ENCODE measurements at regions not wholly inside any gene's neighbourhood (a gene's known extent, or its start where the extent isn't known, plus 50 kb on each side); places are given as distances from the start of the nearest gene placed in this dataset.

- TF ChIP-seq, protein P1, sequence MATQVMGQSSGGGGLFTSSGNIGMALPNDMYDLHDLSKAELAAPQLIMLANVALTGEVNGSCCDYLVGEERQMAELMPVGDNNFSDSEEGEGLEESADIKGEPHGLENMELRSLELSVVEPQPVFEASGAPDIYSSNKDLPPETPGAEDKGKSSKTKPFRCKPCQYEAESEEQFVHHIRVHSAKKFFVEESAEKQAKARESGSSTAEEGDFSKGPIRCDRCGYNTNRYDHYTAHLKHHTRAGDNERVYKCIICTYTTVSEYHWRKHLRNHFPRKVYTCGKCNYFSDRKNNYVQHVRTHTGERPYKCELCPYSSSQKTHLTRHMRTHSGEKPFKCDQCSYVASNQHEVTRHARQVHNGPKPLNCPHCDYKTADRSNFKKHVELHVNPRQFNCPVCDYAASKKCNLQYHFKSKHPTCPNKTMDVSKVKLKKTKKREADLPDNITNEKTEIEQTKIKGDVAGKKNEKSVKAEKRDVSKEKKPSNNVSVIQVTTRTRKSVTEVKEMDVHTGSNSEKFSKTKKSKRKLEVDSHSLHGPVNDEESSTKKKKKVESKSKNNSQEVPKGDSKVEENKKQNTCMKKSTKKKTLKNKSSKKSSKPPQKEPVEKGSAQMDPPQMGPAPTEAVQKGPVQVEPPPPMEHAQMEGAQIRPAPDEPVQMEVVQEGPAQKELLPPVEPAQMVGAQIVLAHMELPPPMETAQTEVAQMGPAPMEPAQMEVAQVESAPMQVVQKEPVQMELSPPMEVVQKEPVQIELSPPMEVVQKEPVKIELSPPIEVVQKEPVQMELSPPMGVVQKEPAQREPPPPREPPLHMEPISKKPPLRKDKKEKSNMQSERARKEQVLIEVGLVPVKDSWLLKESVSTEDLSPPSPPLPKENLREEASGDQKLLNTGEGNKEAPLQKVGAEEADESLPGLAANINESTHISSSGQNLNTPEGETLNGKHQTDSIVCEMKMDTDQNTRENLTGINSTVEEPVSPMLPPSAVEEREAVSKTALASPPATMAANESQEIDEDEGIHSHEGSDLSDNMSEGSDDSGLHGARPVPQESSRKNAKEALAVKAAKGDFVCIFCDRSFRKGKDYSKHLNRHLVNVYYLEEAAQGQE (IDR thresholded peaks at IDR 0.05; ENCODE audit: low read depth, low read length), result no peak
- TF ChIP-seq POLR2AphosphoS5 (IDR thresholded peaks at IDR 0.05; ENCODE audit: low read depth, low read length) (no peak), FOXM1 (IDR thresholded peaks at IDR 0.05; ENCODE audit: low read depth) (no peak), MXI1 (IDR thresholded peaks at IDR 0.05; ENCODE audit: low read depth, low read length) (no peak), EZH2phosphoT487 (IDR thresholded peaks at IDR 0.05; ENCODE audit: borderline replicate concordance, low read depth) (no peak), CTCF (IDR thresholded peaks at IDR 0.05) (no peak), EP300 (IDR thresholded peaks at IDR 0.05; ENCODE audit: borderline replicate concordance in 1 of 2, low read depth in 1 of 2, low read length in 1 of 2) (no peak), FOXJ3 (CRISPR knock-in tag; IDR thresholded peaks at IDR 0.05) (no peak), RAD21 (IDR thresholded peaks at IDR 0.05; ENCODE audit: low read length) (no peak), TEAD4 (IDR thresholded peaks at IDR 0.05; ENCODE audit: borderline replicate concordance, insufficient read depth) (no peak)
- TF ChIP-seq, protein P2, sequence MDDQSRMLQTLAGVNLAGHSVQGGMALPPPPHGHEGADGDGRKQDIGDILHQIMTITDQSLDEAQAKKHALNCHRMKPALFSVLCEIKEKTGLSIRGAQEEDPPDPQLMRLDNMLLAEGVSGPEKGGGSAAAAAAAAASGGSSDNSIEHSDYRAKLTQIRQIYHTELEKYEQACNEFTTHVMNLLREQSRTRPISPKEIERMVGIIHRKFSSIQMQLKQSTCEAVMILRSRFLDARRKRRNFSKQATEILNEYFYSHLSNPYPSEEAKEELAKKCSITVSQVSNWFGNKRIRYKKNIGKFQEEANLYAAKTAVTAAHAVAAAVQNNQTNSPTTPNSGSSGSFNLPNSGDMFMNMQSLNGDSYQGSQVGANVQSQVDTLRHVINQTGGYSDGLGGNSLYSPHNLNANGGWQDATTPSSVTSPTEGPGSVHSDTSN (IDR thresholded peaks at IDR 0.05), result no peak
- TF ChIP-seq, protein P3, sequence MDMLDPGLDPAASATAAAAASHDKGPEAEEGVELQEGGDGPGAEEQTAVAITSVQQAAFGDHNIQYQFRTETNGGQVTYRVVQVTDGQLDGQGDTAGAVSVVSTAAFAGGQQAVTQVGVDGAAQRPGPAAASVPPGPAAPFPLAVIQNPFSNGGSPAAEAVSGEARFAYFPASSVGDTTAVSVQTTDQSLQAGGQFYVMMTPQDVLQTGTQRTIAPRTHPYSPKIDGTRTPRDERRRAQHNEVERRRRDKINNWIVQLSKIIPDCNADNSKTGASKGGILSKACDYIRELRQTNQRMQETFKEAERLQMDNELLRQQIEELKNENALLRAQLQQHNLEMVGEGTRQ (IDR thresholded peaks at IDR 0.05; ENCODE audit: borderline replicate concordance, low read depth, low read length), result no peak
- TF ChIP-seq, protein P4, sequence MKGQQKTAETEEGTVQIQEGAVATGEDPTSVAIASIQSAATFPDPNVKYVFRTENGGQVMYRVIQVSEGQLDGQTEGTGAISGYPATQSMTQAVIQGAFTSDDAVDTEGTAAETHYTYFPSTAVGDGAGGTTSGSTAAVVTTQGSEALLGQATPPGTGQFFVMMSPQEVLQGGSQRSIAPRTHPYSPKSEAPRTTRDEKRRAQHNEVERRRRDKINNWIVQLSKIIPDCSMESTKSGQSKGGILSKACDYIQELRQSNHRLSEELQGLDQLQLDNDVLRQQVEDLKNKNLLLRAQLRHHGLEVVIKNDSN (IDR thresholded peaks at IDR 0.05; ENCODE audit: borderline replicate concordance, low read depth), result no peak
Measured at GRCh38 chr16:55175389-55175788, 148.6 kb upstream of the IRX6 start.

All from SK-N-SH (cell line).